ENCODE measurements at regions not wholly inside any gene's neighbourhood (a gene's known extent, or its start where the extent isn't known, plus 50 kb on each side); places are given as distances from the start of the nearest gene placed in this dataset.

- no peaks in the 10 kb centered on the region for H3K36me3 Mint-ChIP-seq (ENCODE audit: low read depth, unreplicated experiment)
- Histone ChIP-seq H3K9ac (ENCODE audit: low read length) (no peak overlapping the region), H3K9me3 (ENCODE audit: insufficient read depth, low read depth, low read length) (no peaks in the 10 kb centered on the region), H3K4me2 (ENCODE audit: low read length) (peak overlapping the region; percentile 75), H4K20me1 (ENCODE audit: insufficient read depth, low read length) (no peaks in the 10 kb centered on the region), H3K4me3 (ENCODE audit: insufficient read depth, low read depth, low read length) (no peak overlapping the region), H2AFZ (ENCODE audit: low read depth, low read length) (no peak overlapping the region), H3K4me1 (ENCODE audit: insufficient read depth, low read length) (peaks cover 25% of the 10 kb centered on the region), H3K27ac (ENCODE audit: low read depth, low read length) (peak overlapping the region; percentile 90), H3K27me3 (ENCODE audit: insufficient read depth, low read length) (no peaks in the 10 kb centered on the region), H3K36me3 (ENCODE audit: insufficient read depth, low read length) (no peaks in the 10 kb centered on the region), H3K79me2 (ENCODE audit: insufficient read depth, low read length) (no peaks in the 10 kb centered on the region)
- no peaks in the 10 kb centered on the region for H3K9me3 Mint-ChIP-seq (ENCODE audit: unreplicated experiment)
- peaks cover 22% of the 10 kb centered on the region for H3K4me1 Mint-ChIP-seq (ENCODE audit: low read depth, unreplicated experiment)
- DNase-seq (ENCODE audit: low read depth) (peak; percentile 21), FAIRE-seq (peak; percentile 59)
- H3K4me3 Mint-ChIP-seq (ENCODE audit: unreplicated experiment): no peak overlapping the region
- TF ChIP-seq EZH2 (IDR thresholded peaks at IDR 0.05; ENCODE audit: insufficient read depth, low read length) (no peak), CTCF (IDR thresholded peaks at IDR 0.05; ENCODE audit: insufficient read depth, low read depth, low read length) (no peak)
- peak overlapping the region; percentile 21 for H3K27ac Mint-ChIP-seq (ENCODE audit: unreplicated experiment)
- H3K27me3 Mint-ChIP-seq (ENCODE audit: low read depth, unreplicated experiment): peaks cover under 1% of the 10 kb centered on the region
Observed at GRCh38 chr13:97878431-97879375, 74.8 kb upstream of the IPO5 start.

- peak; percentile 89 for FAIRE-seq
- Mint-ChIP-seq H3K27ac (ENCODE audit: unreplicated experiment) (peak overlapping the region; percentile 94), H3K4me1 (ENCODE audit: low read depth, unreplicated experiment) (peaks cover 22% of the 10 kb centered on the region), H3K4me3 (ENCODE audit: unreplicated experiment) (peak overlapping the region; percentile 7), H3K27me3 (ENCODE audit: low read depth, unreplicated experiment) (peaks cover 3% of the 10 kb centered on the region), H3K36me3 (ENCODE audit: low read depth, unreplicated experiment) (no peaks in the 10 kb centered on the region), H3K9me3 (ENCODE audit: unreplicated experiment) (no peaks in the 10 kb centered on the region)
- peak overlapping the region; percentile 75 for H3K4me2 ChIP-seq (ENCODE audit: low read length)
- DNase-seq (ENCODE audit: low read depth): peak; percentile 88
- no peaks in the 10 kb centered on the region for H3K9me3 ChIP-seq (ENCODE audit: insufficient read depth, low read depth, low read length)
- H3K27me3 ChIP-seq (ENCODE audit: insufficient read depth, low read length): no peaks in the 10 kb centered on the region
- peak overlapping the region; percentile 44 for H2AFZ ChIP-seq (ENCODE audit: low read depth, low read length)
- no peaks in the 10 kb centered on the region for H4K20me1 ChIP-seq (ENCODE audit: insufficient read depth, low read length)
- H3K4me1 ChIP-seq (ENCODE audit: insufficient read depth, low read length): peaks cover 25% of the 10 kb centered on the region
- H3K4me3 ChIP-seq (ENCODE audit: insufficient read depth, low read depth, low read length): no peak overlapping the region
- TF ChIP-seq CTCF (IDR thresholded peaks at IDR 0.05; ENCODE audit: insufficient read depth, low read depth, low read length) (no peak), EZH2 (IDR thresholded peaks at IDR 0.05; ENCODE audit: insufficient read depth, low read length) (no peak)
- H3K27ac ChIP-seq (ENCODE audit: low read depth, low read length): peak overlapping the region; percentile 90
- H3K9ac ChIP-seq (ENCODE audit: low read length): peak overlapping the region; percentile 67
- H3K79me2 ChIP-seq (ENCODE audit: insufficient read depth, low read length): no peaks in the 10 kb centered on the region
- H3K36me3 ChIP-seq (ENCODE audit: insufficient read depth, low read length): no peaks in the 10 kb centered on the region
Observed at GRCh38 chr13:97879646-97880310, 73.7 kb upstream of the IPO5 start.
